HG02610 (cell line): ENCODE measurements at regions not wholly inside any gene's neighbourhood (a gene's known extent, or its start where the extent isn't known, plus 50 kb on each side); places are given as distances from the start of the nearest gene placed in this dataset.

ENCODE experiments used
- ATAC-seq: cut with Tn5 transposase; IDR thresholded peaks from one replicate; pipeline ENCODE4 v1.9.1; 2021; ENCODE audit warnings: mild to moderate bottlenecking, moderate library complexity; ENCODE audit not compliant: unreplicated experiment

GRCh38 chr10:58140691-58141347 is 126.9 kb downstream of the IPMK start:
- no peak for ATAC-seq

GRCh38 chr10:58140054-58140453 is 127.6 kb downstream of the IPMK start:
- ATAC-seq = no peak

GRCh38 chr10:58137813-58138212 is 129.9 kb downstream of the IPMK start:
- ATAC-seq = no peak

GRCh38 chr10:58115218-58116050 is 152.3 kb downstream of the IPMK start:
- no peak for ATAC-seq

- ATAC-seq = no peak
Observed at GRCh38 chr10:58109731-58110130, 158.0 kb downstream of the IPMK start.

GRCh38 chr10:58107506-58107905 is 160.2 kb downstream of the IPMK start:
- no peak for ATAC-seq

GRCh38 chr10:58106211-58107035 is 161.3 kb downstream of the IPMK start:
- ATAC-seq = no peak

- ATAC-seq = no peak
Observed at GRCh38 chr10:58104351-58104751, 163.3 kb downstream of the IPMK start.

GRCh38 chr10:58102897-58103296 is 164.8 kb downstream of the IPMK start:
- ATAC-seq = no peak

GRCh38 chr10:58101682-58102081 is 166.0 kb downstream of the IPMK start:
- ATAC-seq = no peak

- ATAC-seq = peak; percentile 92
Observed at GRCh38 chr10:58094985-58095718, 172.5 kb downstream of the IPMK start.

- ATAC-seq = no peak
Observed at GRCh38 chr10:58091886-58092285, 175.8 kb downstream of the IPMK start.

GRCh38 chr10:58089739-58090138 is 178.0 kb downstream of the IPMK start:
- no peak for ATAC-seq

GRCh38 chr10:58087896-58088295 is 179.8 kb downstream of the IPMK start:
- no peak for ATAC-seq

GRCh38 chr10:58086763-58087150 is 180.9 kb downstream of the IPMK start:
- ATAC-seq = no peak

- ATAC-seq = peak; percentile 82
Observed at GRCh38 chr10:58086144-58086762, 181.4 kb downstream of the IPMK start.

- ATAC-seq = no peak
Observed at GRCh38 chr10:58082248-58082647, 185.4 kb downstream of the IPMK start.

- no peak for ATAC-seq
Observed at GRCh38 chr10:58081353-58081752, 186.3 kb downstream of the IPMK start.

GRCh38 chr10:58079461-58079860 is 188.2 kb downstream of the IPMK start:
- no peak for ATAC-seq

GRCh38 chr10:58072634-58073033 is 195.1 kb downstream of the IPMK start:
- ATAC-seq = no peak
